NCI-H1105 (cell line): ENCODE measurements at regions not wholly inside any gene's neighbourhood (a gene's known extent, or its start where the extent isn't known, plus 50 kb on each side); places are given as distances from the start of the nearest gene placed in this dataset.

Experiments used
- DNase-seq: peaks from one replicate; lab custom pipeline; 2025; lab: John Stamatoyannopoulos, UW

DNA sequence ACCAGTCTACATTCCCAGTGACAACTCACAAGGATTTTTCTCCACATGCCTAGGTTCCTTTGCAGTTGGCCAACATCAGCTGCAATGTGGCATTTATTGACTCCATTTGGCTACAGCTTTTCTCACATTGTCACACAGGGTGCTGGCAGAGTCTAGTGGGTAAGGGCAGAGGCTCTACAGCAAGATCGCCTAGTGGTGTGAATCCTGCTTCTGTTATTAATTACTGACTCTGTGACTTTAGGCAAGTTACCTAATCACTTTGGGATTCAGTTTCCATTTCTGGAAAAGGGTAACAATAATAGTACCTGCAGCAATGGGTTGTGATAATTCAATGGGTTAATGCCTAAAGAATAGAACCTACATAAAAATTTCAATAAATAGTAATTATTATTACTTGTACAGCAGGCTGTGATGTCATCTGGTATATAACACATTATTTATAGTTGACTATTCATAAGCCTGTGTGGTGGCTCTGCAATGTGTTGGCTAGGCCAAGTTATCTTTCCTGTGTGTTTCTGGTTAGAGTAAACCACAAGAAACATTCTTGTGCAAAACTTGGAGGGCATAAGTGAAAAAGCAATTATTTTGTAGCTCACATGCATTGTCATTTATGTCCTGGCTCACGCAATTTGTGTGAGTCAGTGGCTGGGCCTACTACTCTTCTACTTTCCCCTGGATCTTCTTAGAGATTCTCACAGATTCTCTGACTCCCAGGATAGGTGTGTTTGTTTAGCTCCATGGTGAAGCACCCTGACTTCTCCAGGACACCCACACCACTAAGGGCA is 59.5 kb downstream of the PTGS2 start:
- DNase-seq, result no peak

DNA sequence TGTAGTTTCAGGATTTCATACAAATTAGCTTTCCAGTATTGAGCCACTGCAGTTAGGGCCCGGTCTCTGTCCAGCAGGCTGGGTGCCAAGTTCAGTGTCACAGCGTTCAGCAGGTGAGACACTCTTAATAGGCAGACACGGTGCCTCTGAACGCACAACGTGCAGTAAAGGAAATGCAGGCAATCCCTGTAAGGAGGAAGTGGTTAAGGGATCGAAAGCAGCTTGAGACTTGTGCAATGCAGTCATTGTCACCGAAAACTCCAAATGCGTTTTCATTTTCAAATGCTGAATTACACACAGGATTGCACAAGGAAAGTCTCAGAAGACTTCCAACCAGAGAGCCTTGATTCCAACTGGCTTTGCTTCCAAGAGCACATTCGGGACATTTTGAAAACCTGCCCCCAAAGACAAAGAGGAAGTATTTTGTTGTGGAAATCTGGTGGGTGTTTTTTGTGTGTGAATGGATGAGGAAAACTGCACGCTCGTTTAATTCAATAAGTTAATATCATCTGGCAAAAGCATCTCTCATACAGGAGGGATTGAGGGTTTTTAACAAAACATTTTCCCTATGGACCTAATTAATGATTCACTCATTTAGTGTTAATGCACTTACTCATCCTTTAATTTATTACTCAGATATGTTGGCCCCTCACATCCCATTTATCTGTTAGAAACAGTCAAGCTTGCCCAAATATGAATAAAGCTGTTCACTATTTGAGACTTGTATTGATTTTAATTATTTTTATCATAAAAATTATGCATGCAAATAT is 61.6 kb downstream of the PTGS2 start:
- DNase-seq, result peak; percentile 19

DNA sequence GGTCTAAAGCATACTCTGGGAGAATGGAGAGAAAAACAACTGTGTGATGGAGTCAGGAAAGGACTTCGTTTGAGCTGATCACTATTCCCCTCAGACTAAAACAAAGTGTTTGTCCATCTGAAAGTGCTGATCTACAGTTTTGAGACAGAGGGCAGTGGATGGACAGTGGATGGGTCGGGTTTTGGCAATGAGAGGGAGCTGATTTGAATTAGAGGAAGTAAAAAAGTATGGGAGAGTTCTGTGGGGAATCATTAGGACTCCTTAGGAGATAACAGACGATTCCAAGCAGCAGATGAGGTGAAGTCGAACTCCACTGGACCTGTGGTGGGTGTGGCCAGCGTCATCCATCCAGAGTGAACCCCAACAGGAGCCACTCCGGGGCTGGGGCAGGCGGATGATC is 62.3 kb downstream of the PTGS2 start:
- no peak for DNase-seq

DNA sequence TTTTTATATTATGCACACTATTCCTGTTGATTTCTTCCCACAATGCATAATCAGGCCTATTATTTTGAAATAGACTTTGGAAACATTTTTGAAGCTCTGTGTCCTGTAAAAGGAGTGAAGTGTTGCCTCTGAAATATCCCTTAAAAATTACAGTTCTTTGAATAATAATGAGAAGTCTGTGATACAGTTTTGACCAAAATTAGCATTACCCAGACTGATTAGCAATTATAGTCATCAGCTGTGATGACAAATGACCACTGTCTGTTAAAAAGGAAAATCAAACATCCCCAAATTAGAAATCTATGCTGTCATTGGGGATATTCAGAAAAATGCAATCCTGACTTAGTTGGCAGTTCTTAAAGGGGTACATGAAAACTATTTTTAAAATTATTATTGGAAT is 63.7 kb downstream of the PTGS2 start:
- no peak for DNase-seq

DNA sequence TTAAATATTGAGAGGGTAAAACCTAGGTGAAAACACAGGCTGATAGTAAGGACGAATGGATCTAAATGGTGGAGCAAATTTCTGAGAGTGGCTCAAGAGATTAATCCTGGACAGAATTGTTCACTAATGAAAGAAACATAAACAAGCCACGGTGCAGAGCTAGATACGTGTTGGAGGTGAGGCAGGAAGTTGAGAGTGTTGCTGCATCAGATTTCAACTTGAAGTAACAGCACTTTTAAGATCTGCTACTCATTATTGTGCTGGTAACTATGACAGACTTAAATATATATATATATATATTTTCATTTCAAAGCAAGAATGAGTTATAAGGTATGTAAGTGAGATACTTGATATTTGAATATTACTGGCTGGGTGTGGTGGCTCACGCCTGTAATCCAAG is 64.9 kb downstream of the PTGS2 start:
- no peak for DNase-seq

DNA sequence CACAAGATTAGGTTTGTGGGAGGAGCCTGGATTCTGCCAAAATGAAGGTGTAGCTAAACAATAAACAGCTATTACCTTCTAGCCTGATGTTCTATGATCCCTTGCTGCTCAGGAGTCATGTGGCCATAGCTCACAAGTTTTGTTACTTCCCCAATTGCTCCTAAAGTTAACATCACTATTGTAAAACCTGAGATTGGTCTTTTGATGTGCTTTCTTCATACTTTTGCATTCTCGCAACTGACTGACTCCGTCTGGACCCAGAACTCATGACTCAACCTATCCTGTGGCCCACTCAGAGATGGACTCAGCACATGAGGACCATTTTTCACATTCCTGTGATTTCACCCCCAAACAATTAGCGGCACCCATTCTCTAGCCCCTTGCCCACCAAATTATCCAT is 69.1 kb downstream of the PTGS2 start:
- DNase-seq, result no peak

DNA sequence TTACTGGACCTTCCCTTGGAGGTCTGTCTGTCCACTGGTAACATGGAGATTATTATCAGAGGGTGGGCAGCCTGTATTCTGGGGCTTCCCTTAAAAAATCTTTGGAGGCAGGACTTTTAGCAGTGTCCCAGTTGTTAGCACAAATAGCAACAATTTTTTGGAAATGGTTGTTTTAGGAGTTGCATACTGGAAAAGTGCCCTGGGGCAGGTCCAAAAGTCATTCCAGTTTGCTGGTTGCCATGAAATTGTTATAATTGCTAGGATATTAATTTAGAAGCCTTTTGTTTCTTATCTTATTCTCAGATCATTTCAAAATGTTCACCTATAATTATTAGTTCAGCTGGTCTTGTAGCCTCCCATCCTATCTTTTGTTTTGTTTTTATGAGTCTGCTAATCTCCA is 71.0 kb downstream of the PTGS2 start:
- DNase-seq, result peak; percentile 44

DNA sequence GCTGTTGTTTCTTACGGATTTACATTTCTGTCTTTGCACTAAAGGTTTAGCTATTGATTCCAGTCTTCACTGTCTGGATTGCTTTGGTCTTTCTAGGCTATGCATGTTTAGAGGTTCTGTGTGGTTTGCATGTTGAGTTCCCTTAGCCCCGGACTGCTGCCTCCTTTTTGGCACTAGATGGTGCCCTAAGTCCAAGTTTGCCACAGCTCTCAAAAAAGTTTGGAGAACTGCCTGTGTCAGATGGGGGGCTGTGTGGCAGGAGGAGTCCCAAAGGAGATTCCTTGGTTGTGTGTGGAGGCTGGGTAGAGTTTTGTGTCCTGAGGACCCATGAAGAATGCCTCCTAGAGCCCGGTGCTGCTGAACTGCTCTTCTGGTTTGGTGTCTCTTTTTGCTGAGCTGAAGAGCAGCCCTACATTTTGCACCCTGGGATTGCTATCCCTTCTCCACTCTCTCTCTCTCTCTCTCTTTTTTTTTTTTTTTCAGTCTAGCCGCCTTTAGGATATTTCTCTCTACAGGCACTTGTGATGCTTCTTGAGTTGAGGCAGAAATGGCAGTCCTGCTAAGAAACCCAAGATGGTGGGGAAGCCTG is 74.4 kb downstream of the PTGS2 start:
- peak; percentile 38 for DNase-seq

DNA sequence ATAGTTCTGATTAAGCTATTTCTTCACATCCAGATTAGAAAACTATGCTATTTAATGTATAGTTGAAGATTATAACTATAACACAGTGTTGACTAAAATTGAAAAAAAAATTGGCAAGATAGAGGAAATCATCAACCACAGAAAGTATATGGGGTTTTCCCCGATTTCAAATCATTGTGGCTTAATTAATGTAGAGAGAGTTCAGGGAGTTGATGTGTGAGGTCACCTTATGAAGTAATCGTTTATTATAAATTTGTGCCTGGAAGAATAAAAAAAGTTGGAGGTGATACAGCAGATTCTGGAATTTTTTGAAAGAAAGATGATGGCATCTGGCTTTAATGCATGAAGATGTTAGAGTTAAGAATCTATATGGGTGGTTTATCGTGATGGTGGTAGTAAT is 84.3 kb downstream of the PTGS2 start:
- no peak for DNase-seq

DNA sequence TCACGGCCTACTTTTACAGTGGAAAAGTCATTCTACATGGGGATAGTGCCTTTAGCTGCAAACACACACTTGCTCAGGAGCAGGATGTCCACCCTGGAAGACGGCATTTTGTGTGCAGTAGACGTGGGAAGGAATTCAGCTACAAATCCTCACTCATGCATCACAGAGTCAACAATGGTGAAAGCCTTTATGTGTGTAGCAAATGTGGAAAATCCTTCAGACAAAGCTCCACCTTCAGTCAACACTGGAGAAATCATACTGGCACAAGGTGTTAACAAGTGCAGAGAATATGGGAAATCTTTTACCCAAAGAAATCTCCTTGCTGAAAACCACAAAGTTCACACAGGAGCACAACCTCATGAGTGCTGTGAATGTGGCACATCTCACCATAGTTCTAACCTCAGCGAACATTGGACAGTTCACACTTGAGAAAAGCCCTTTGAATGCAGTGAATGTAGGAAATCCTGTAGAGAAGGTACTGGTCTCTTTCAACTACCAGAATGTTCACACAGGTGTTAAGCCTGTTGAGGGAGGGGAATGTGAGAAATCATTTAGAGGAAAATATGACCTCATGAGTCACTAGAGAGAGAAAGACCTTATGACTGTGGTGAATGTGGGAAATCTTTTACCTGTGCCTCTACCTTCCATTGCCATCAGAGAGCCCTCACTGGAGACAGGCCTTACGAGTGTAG is 101.8 kb downstream of the PTGS2 start:
- DNase-seq, result no peak

DNA sequence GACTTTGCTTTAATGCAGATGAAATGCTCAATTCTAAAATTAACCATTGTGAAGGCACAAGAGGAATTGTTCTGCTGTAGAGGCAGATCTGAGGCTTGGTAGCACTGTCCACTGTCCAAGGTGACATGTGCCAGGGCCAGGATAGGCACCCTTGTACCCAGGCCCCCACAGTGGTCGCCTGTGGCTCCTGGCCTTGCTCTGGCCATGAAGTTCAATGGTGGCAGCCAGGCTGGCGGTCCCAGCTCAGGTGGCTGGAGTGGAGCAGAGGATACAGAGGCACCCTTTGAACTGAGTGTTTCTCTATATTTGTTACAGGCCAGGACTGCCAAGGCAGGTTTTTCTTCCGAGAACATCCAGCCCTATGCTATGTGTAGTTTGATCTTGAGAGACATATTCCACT is 102.6 kb downstream of the PTGS2 start:
- DNase-seq, result no peak

DNA sequence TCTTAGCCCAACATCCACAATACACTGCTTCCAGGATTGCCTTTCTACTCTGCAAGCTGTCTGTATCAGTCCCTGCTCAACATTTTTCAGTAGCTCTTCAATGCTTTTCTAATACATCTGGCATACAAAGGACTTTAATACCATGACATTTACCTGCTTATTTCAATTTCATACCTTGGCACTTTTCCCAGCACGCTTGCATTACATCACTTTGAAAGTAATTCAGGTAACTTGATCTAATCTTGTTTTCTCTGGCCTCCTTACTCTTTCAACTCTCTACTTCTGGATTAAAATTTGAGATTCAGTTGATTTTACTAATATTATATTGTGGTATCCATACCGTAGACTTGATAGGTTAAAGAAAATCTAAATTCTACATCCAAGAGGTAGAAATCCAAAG is 103.0 kb downstream of the PTGS2 start:
- DNase-seq, result peak; percentile 6

DNA sequence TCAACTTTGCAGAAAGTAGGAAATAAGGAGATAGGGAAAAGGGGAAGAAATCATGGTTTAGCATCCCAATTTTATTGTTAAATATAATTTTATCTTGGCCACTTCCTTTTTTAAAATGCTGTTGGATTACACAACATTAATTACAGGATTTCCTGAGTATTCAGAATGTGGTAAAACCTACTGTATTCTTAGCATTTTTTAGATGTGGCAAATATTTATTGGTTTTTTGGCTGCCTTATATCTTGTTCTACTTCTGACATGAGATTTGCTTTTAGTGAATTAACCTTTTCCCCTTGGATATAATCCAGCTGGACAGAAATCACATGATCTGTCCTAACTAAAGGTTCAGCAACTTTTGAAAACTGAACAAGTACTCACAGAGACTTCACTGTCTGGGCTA is 104.9 kb downstream of the PTGS2 start:
- DNase-seq, result no peak

DNA sequence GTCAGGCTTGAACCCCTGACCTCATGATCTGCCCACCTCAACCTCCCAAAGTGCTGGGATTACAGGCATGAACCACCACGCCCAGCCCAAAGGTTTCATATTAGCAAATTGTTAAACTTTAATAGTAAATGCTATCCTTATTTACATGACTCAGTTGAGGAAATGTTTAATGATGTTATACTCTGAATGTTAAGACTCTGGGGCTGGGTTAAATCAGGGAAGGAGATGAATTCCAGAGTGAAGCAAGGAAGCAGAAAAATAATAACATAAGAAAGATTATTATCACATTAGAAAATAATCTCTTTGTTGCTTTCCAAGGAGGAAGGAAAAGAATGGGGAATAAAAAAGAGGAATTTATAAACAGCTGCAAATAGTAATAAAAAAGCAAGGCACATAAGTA is 105.3 kb downstream of the PTGS2 start:
- DNase-seq, result no peak

DNA sequence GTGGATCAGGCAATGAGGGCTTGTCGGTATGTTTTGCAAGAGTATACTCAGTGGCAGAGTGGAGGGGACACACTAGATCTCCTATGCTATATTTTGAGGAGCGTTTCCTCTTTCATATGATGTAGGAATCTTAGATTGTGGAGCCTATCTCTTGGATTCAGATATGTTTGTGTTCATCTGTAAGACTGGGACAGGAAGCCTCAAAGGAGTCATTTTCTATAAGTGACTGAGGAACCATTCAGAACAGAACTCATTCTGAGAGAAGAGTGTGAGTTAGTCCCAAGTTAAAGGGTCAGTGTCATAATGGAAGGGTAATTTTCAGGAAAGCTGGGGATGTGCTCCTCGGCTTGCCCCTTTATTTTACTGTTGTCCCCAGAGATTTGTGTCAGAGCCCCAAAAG is 107.7 kb downstream of the PTGS2 start:
- DNase-seq, result no peak

DNA sequence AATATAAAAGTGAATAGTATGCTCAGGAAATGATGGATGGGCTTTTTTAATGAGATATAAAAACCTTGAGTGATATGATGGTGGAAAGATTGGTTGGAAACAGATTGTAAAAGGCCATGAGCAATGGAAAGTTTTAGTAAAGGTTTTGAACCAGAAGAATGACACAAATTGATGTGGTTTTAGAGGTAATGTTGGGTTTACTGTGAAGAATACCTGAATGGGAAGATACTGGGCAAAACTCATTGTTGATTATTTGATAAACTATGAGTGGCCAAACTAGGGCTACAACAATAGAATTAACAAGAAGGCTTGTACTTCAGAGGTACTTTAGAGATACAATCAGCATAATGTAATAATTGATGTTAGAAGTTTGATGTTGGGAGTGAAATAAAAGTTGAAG is 108.5 kb downstream of the PTGS2 start:
- DNase-seq, result no peak

DNA sequence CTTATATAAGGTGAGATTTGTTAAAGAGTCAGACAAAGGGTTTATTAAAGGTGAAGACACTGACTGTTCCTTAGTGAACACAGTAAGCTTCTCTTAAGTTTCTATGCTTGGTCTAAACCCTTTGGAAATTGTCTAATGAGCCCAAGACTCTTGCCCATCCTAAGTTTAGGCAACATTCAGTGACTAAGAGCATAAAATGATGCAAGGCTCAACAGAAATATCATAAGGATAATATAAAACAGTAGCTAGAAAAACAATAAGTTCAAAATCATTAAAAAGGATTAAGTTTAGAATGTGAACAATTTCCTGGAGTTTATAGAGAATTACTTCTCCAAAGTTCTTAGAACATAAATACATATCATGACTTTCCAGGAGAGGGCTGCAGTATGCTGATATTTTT is 108.9 kb upstream of the PDC start:
- DNase-seq, result no peak

DNA sequence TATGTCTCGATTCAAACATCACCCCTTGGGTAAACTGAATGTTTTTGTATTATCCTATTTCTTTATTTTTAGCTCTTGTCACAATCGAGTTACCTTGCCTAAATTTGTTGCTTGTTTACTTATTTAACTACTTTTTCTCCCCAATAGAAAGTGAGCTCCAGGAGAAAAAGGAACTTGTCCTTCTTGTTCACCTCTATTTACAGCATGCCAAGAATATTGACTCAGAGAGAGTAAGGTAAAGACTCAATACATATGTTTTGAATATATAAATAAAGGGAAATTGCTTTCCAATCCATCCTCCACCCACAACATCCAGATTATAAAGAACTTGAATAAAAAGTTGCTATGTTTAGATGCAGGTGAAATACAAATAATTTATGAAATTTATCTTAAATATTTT is 107.3 kb upstream of the PDC start:
- DNase-seq, result no peak

DNA sequence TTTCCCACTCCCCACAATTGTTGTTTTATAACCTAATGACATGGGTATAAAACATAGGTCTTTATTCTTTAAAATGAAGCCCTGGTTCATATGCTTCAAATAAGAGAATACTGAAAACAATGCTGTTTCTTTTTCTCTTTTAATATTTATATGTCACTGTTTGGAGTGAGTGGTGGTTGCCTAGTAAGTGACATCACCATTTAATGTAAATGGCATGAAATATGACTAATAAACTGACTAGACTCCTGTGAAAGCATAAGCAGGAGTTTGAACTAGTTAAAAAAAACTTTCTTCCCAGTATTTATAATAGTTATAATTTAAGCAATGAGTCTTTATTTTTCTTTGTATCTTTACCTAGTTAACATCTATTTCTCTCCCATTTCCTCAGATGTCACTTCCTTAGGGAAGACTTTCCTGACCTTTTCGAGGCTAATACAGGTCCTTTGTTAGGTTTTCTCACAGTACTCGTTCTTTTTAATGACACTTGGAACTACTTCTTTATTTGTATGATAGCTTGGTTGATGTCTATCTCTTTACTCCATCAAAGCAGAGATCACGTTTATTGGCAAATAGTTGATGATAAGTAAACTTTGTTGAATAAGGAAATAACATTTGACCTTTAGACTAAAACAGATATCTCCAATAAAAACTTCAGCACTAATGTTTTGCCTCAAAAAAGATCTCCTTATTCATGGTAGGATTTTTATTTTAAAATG is 105.4 kb upstream of the PDC start:
- DNase-seq, result no peak

DNA sequence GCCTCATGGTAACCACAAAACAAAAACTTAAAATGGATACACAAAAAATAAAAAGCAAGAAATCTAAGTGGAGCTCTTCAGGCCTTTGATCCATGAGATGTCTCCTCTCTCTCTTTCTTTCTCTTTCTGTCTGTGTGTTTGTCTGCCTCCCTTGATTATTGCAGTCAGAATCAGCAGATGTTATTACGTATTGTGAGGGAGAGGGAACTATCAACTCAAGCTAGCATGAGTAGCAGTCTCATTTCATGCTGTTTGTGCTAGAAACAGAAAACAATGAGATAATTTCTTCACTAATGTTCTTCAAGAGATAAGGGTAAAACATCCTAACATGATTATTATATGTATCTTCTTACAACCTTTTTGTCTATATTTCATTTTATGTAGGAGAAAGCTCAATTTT is 103.7 kb upstream of the PDC start:
- DNase-seq, result no peak

DNA sequence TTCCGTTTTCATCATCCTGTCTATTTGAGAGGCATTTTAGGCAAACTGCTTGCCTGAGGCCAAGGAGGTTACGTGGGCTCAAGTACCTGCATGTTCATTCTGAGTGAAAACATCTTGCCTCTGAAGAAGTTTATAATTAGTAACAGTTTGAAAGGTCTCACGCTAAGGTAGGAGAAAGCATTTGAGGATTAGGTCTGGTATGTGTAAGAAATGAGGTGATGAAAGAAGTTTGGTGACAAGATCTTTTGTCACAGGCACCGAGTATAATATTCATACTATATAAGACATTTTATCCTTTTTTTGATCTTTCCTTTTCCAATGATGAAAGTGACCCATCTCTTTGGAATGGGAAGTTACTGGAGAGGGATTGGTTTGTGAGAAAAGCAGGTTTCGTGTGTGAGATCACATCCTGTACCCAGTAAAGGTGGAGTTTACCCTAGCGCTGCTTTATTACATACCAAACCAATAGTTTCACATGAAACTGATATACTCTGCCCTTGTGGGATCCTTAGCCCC is 98.7 kb upstream of the PDC start:
- DNase-seq, result no peak
